ENCODE measurements at regions not wholly inside any gene's neighbourhood (a gene's known extent, or its start where the extent isn't known, plus 50 kb on each side); places are given as distances from the start of the nearest gene placed in this dataset.
"Not testable (repeated sequence)": the region's sequence is repeated elsewhere in the genome, so short reads cannot be mapped to it uniquely, and the experiment has no call there.

DNA sequence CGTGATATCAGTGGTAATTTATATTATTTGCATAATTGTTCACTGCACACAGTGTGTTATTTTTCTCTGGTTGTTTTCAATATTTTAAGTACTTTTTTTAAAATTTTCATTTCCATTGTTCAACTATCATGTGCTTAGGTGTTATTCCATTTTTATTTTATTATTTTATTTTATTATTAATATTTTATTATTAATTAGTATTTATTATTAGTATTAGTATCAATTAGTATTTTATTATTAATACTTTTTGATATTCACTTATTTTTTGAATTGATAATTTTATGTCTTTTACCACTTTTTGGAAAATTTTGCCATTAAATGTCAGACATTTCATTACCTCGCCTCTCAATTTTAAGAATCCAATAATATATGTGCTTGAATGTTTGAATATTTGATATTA, 593.8 kb upstream of the GRM3 start:
- no peaks in the 10 kb centered on the region for H3K4me1 ChIP-seq (ENCODE audit: insufficient read depth, low read length, poor library complexity, severe bottlenecking)
- H3K79me2 ChIP-seq (ENCODE audit: insufficient read depth, low read length): no peaks in the 10 kb centered on the region
- no peaks in the 10 kb centered on the region for H3K27me3 ChIP-seq (ENCODE audit: insufficient read depth, low read length, poor library complexity, severe bottlenecking)
- no peaks in the 10 kb centered on the region for H4K20me1 ChIP-seq (ENCODE audit: insufficient read depth, low read length, poor library complexity, severe bottlenecking)
- no peaks in the 10 kb centered on the region for H3K36me3 ChIP-seq (ENCODE audit: insufficient read depth, low read length)
- H2AFZ ChIP-seq (ENCODE audit: low read length): no peak overlapping the region
- H3K9me2 ChIP-seq (replicated peaks; ENCODE audit: low read depth, low read length): no peaks in the 10 kb centered on the region
- no peak overlapping the region for H3K4me2 ChIP-seq (ENCODE audit: low read depth, low read length, poor library complexity, severe bottlenecking)
- no peaks in the 10 kb centered on the region for H3F3A ChIP-seq (ENCODE audit: low read depth)
- no peak overlapping the region for H3K9ac ChIP-seq (ENCODE audit: low read depth, low read length, poor library complexity, severe bottlenecking)
- H3K9me3 ChIP-seq (ENCODE audit: insufficient read depth, low read depth, low read length): no peaks in the 10 kb centered on the region
- no peak for TF ChIP-seq EZH2phosphoT487 (IDR thresholded peaks at IDR 0.05; ENCODE audit: borderline replicate concordance)
- TF ChIP-seq, protein P1, sequence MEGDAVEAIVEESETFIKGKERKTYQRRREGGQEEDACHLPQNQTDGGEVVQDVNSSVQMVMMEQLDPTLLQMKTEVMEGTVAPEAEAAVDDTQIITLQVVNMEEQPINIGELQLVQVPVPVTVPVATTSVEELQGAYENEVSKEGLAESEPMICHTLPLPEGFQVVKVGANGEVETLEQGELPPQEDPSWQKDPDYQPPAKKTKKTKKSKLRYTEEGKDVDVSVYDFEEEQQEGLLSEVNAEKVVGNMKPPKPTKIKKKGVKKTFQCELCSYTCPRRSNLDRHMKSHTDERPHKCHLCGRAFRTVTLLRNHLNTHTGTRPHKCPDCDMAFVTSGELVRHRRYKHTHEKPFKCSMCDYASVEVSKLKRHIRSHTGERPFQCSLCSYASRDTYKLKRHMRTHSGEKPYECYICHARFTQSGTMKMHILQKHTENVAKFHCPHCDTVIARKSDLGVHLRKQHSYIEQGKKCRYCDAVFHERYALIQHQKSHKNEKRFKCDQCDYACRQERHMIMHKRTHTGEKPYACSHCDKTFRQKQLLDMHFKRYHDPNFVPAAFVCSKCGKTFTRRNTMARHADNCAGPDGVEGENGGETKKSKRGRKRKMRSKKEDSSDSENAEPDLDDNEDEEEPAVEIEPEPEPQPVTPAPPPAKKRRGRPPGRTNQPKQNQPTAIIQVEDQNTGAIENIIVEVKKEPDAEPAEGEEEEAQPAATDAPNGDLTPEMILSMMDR (conservative IDR thresholded peaks at IDR 0.05; ENCODE audit: low read length): no peak
- H3K4me3 ChIP-seq (ENCODE audit: low read length, poor library complexity, severe bottlenecking): no peak overlapping the region

DNA sequence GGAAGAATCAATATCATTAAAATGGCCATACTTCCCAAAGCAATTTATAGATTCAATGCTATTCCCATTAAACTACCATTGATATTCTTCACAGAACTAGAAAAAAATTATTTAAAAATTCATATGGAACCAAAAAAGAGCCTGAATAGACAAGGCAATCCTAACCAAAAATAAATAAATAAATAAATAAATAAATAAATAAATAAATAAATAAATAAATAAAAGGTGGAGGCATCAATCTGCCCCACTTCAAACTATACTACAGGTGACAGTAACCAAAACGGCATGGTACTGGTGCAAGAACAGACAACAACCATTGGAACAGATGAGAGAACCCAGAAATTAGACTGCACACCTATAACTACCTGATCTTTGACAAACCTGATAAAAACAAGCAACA, 598.5 kb upstream of the GRM3 start:
- not testable (repeated sequence) for H3K9ac ChIP-seq (ENCODE audit: low read depth, low read length, poor library complexity, severe bottlenecking); H3K9me3 ChIP-seq (ENCODE audit: insufficient read depth, low read depth, low read length); H3K4me3 ChIP-seq (ENCODE audit: low read length, poor library complexity, severe bottlenecking); H3K79me2 ChIP-seq (ENCODE audit: insufficient read depth, low read length); H2AFZ ChIP-seq (ENCODE audit: low read length); H3K4me1 ChIP-seq (ENCODE audit: insufficient read depth, low read length, poor library complexity, severe bottlenecking); H3K9me2 ChIP-seq (replicated peaks; ENCODE audit: low read depth, low read length); H3F3A ChIP-seq (ENCODE audit: low read depth); H3K27me3 ChIP-seq (ENCODE audit: insufficient read depth, low read length, poor library complexity, severe bottlenecking); H3K4me2 ChIP-seq (ENCODE audit: low read depth, low read length, poor library complexity, severe bottlenecking); H3K36me3 ChIP-seq (ENCODE audit: insufficient read depth, low read length); H4K20me1 ChIP-seq (ENCODE audit: insufficient read depth, low read length, poor library complexity, severe bottlenecking)

DNA sequence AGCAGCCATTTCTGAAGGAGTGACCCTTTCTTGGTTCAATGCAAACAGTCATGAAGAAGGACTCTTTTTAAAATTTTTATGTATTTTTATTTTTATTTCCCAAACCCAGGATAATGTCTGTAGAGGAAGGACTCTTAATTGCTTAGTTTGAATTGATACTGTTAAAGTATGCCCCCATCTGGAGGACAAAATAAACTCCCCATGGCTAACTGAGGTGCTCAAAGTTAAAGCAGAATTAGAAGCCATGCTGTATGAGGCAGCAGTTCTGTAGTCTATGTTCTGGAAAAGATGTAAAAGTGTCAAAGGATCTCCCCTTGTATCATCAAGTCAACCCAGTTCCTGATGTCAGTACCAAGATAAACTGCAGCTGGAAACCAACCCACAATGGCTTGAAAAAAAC, 617.9 kb upstream of the GRM3 start:
- H3K27me3 ChIP-seq (ENCODE audit: insufficient read depth, low read length, poor library complexity, severe bottlenecking): no peaks in the 10 kb centered on the region
- no peaks in the 10 kb centered on the region for H3K9me2 ChIP-seq (replicated peaks; ENCODE audit: low read depth, low read length)
- H3K4me2 ChIP-seq (ENCODE audit: low read depth, low read length, poor library complexity, severe bottlenecking): no peak overlapping the region
- no peak overlapping the region for H3K4me3 ChIP-seq (ENCODE audit: low read length, poor library complexity, severe bottlenecking)
- no peak overlapping the region for H3K9ac ChIP-seq (ENCODE audit: low read depth, low read length, poor library complexity, severe bottlenecking)
- H2AFZ ChIP-seq (ENCODE audit: low read length): no peak overlapping the region
- TF ChIP-seq EZH2phosphoT487 (IDR thresholded peaks at IDR 0.05; ENCODE audit: borderline replicate concordance): no peak
- TF ChIP-seq, protein P1 (conservative IDR thresholded peaks at IDR 0.05; ENCODE audit: low read length): no peak
- H4K20me1 ChIP-seq (ENCODE audit: insufficient read depth, low read length, poor library complexity, severe bottlenecking): no peaks in the 10 kb centered on the region
- H3K4me1 ChIP-seq (ENCODE audit: insufficient read depth, low read length, poor library complexity, severe bottlenecking): no peaks in the 10 kb centered on the region
- H3F3A ChIP-seq (ENCODE audit: low read depth): no peaks in the 10 kb centered on the region
- no peaks in the 10 kb centered on the region for H3K79me2 ChIP-seq (ENCODE audit: insufficient read depth, low read length)
- H3K9me3 ChIP-seq (ENCODE audit: insufficient read depth, low read depth, low read length): no peaks in the 10 kb centered on the region
- no peaks in the 10 kb centered on the region for H3K36me3 ChIP-seq (ENCODE audit: insufficient read depth, low read length)

- Histone ChIP-seq H2AFZ (ENCODE audit: low read length) (no peak overlapping the region), H3K4me3 (ENCODE audit: low read length, poor library complexity, severe bottlenecking) (no peak overlapping the region), H3K36me3 (ENCODE audit: insufficient read depth, low read length) (no peaks in the 10 kb centered on the region), H3K27me3 (ENCODE audit: insufficient read depth, low read length, poor library complexity, severe bottlenecking) (no peaks in the 10 kb centered on the region), H3K9me2 (replicated peaks; ENCODE audit: low read depth, low read length) (no peaks in the 10 kb centered on the region), H3K9ac (ENCODE audit: low read depth, low read length, poor library complexity, severe bottlenecking) (no peak overlapping the region), H3K79me2 (ENCODE audit: insufficient read depth, low read length) (no peaks in the 10 kb centered on the region), H3K9me3 (ENCODE audit: insufficient read depth, low read depth, low read length) (no peaks in the 10 kb centered on the region), H3K4me1 (ENCODE audit: insufficient read depth, low read length, poor library complexity, severe bottlenecking) (no peaks in the 10 kb centered on the region), H3K4me2 (ENCODE audit: low read depth, low read length, poor library complexity, severe bottlenecking) (no peak overlapping the region), H3F3A (ENCODE audit: low read depth) (no peaks in the 10 kb centered on the region), H4K20me1 (ENCODE audit: insufficient read depth, low read length, poor library complexity, severe bottlenecking) (no peaks in the 10 kb centered on the region)
- TF ChIP-seq, protein P1 (conservative IDR thresholded peaks at IDR 0.05; ENCODE audit: low read length): no peak
- TF ChIP-seq EZH2phosphoT487 (IDR thresholded peaks at IDR 0.05; ENCODE audit: borderline replicate concordance): no peak
Observed at GRCh38 chr7:86013662-86014061, 630.0 kb upstream of the GRM3 start.

All from Loucy (cell line).